RKO (cell line): ENCODE measurements at regions not wholly inside any gene's neighbourhood (a gene's known extent, or its start where the extent isn't known, plus 50 kb on each side); places are given as distances from the start of the nearest gene placed in this dataset.
"Not testable (repeated sequence)": the region's sequence is repeated elsewhere in the genome, so short reads cannot be mapped to it uniquely, and the experiment has no call there.

Source experiments
- DNase-seq: peaks from one replicate; pipeline ENCODE4 v3.0.0-alpha.2; 2016; ENCODE audit warnings: low spot score

GRCh38 chr3:64388886-64389285 lies 163.6 kb upstream of the PRICKLE2 start:
- no peak for DNase-seq

- DNase-seq: no peak
Measured at GRCh38 chr3:64387688-64388087, 162.4 kb upstream of the PRICKLE2 start.

- no peak for DNase-seq
Measured at GRCh38 chr3:64385277-64385676, 160.0 kb upstream of the PRICKLE2 start.

GRCh38 chr3:64384561-64384960 lies 159.3 kb upstream of the PRICKLE2 start:
- no peak for DNase-seq

GRCh38 chr3:64382153-64382552 lies 156.9 kb upstream of the PRICKLE2 start:
- DNase-seq: no peak

GRCh38 chr3:64381367-64381766 lies 156.1 kb upstream of the PRICKLE2 start:
- no peak for DNase-seq

- DNase-seq: no peak
Measured at GRCh38 chr3:64380546-64380945, 155.3 kb upstream of the PRICKLE2 start.

GRCh38 chr3:64379221-64379620 lies 154.0 kb upstream of the PRICKLE2 start:
- DNase-seq: no peak

GRCh38 chr3:64377942-64378341 lies 152.7 kb upstream of the PRICKLE2 start:
- no peak for DNase-seq

GRCh38 chr3:64375737-64376136 lies 150.5 kb upstream of the PRICKLE2 start:
- no peak for DNase-seq

- no peak for DNase-seq
Measured at GRCh38 chr3:64369390-64369789, 144.1 kb upstream of the PRICKLE2 start.

GRCh38 chr3:64368257-64369020 lies 143.2 kb upstream of the PRICKLE2 start:
- no peak for DNase-seq

- DNase-seq: no peak
Measured at GRCh38 chr3:64365877-64366276, 140.6 kb upstream of the PRICKLE2 start.

GRCh38 chr3:64363842-64364241 lies 138.6 kb upstream of the PRICKLE2 start:
- DNase-seq: no peak

- DNase-seq: no peak
Measured at GRCh38 chr3:64361962-64362735, 136.9 kb upstream of the PRICKLE2 start.

- not testable (repeated sequence) for DNase-seq
Measured at GRCh38 chr3:64361036-64361435, 135.8 kb upstream of the PRICKLE2 start.

GRCh38 chr3:64360280-64360679 lies 135.0 kb upstream of the PRICKLE2 start:
- no peak for DNase-seq

GRCh38 chr3:64359735-64360134 lies 134.5 kb upstream of the PRICKLE2 start:
- no peak for DNase-seq

GRCh38 chr3:64358853-64359252 lies 133.6 kb upstream of the PRICKLE2 start:
- no peak for DNase-seq

- no peak for DNase-seq
Measured at GRCh38 chr3:64358176-64358575, 132.9 kb upstream of the PRICKLE2 start.

GRCh38 chr3:64357481-64357880 lies 132.2 kb upstream of the PRICKLE2 start:
- no peak for DNase-seq

GRCh38 chr3:64355401-64355807 lies 130.1 kb upstream of the PRICKLE2 start:
- DNase-seq: peak; percentile 7

GRCh38 chr3:64354956-64355355 lies 129.7 kb upstream of the PRICKLE2 start:
- no peak for DNase-seq
